ENCODE measurements at regions not wholly inside any gene's neighbourhood (a gene's known extent, or its start where the extent isn't known, plus 50 kb on each side); places are given as distances from the start of the nearest gene placed in this dataset.

DNA sequence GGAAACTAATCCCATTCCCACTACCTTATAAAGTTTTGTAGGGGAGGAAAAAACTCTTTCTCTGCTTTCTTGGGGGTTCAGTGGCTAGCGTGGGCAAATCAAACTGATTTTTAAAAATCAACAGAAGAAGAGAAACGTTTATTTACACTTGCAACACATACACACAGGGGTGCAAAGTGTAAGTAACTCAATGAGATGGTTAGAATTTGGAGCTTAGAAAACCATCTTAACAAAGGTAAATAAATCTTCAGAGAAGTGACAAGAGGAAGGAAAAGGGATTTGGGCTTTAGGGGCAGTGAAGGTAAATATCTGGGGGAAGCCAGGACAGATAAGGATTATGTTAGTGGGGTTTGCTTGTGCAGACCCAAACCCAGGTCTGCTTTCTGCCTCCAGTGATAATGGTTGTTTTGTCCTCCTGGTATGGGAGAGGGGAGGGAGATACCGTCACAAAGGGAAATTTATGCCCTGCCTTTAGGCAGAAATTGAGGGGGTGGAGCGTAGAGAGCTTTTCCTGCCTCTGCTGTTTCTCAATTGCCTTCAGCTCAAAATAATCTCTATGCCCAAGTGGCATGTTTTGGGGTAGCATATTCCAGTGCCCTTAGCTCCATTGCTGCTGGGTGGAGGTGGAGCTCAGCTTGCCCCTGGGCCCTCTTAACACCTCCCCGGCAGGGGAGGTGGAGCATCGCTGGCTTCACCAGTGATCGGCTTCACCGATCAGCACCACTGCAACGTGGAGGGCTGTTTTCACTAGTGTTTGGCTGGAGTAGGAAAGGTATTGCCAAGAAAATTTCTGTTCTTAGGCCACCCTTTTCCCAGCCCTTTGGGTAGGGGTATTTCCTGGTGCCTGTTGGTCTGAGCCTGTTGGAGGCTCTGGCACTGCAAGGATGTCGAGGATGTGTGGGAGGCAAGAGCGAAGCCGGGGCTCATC, 92.2 kb downstream of the TEX51 start:
- no peak for DNase-seq (ENCODE audit: low read depth)

DNA sequence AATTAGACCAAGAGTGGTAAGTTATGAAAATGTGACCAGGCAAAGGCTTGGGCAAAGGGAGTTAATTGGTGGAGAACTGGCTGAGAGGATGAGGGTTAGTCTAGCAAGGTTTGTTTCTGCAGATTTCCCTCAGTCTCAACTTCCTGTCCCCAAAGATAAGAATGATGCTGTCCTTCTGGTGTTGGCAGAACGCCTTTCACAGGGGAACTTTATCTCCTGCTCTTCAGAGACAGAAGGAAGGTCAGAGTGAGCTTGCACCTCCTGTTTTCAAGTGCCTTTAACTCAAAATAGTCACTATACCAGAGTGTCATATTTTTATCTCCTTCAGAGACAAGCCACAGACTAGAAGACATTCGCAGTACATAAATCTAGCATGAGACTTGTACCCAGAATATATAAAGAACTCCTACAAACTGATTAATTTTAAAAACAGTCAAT, 95.7 kb downstream of the TEX51 start:
- DNase-seq (ENCODE audit: low read depth), result no peak

DNA sequence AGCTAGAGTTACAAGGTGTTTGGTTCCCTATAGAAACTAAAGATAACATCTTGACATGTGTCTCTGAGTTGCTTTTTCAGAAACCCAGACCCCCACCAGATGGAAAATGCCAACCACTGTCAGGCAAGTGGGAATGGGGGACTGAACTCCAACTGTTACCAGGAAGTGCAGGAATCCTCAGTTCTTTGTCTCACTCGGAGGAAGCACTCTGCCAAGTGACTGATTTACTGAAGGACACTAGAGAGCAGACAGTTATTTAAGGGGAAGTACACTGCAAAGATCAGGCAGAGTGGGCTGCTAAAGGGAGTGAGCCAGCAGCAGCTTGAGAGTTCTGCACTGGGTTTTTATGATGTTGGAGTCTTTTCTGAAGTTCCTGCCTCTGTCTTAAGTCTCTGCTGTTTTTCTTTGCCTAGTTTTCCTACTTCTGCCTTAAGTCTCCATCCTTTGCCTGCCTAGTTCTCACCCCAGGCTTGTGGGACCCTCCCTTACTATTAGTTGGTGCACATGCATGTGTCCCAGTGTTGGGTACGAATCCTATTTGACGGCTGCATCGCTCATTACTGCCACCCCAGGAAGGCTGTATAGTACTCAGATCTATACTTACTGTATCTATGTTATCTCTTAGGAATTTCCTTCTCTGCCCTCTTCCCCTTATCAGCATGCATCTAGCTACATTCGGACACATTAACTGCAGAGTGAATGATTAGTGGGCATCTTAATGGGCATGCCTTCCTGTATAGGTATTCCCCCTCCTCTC, 97.1 kb downstream of the TEX51 start:
- no peak for DNase-seq (ENCODE audit: low read depth)

DNA sequence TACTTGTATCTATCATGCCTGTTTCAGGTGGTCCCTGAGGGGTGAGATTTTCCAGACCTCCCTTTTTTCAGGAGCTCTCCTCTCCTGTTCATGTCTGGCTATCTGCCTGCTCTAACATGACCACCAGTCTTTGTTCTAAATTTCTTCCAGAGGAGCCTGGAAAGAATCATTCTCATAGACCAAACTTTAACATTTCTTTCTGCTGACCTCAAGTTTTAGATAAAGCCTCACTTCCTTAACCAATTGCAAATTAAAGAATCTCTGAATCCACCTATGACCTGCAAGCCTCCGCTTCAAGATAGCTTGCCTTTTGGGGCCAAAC, 97.6 kb downstream of the TEX51 start:
- DNase-seq (ENCODE audit: low read depth), result no peak
